ENCODE measurements at regions not wholly inside any gene's neighbourhood (a gene's known extent, or its start where the extent isn't known, plus 50 kb on each side); places are given as distances from the start of the nearest gene placed in this dataset.
"Not testable (repeated sequence)": the region's sequence is repeated elsewhere in the genome, so short reads cannot be mapped to it uniquely, and the experiment has no call there.

GRCh38 chr1:188466539-188466938 is 1637.8 kb downstream of the PLA2G4A start:
- no peak for DNase-seq

- no peak for DNase-seq
These were observed 1647.9 kb downstream of the PLA2G4A start for GRCh38 chr1:188476606-188477005.

GRCh38 chr1:188489336-188490112 is 1660.8 kb downstream of the PLA2G4A start:
- DNase-seq = peak; percentile 12

DNA sequence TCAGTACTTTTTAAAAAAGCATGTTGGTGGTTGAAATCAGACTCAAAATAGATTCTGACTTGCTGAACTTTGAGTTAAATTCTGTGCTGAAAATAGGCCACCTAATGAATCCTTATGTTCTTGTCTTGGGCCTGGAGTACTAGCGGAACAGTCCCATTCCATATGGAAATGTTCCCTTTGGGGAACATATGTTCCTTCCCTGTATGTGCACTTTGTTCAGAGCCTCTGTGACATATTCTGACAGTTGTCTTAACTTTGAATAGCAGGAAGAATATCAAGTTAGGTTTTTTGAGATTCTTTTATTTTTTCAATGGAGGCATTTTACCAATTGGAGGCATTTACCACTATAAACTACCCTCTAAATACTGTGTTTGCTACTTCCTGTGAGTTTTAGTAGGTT is 1667.8 kb downstream of the PLA2G4A start:
- DNase-seq = no peak

- DNase-seq = no peak
These were observed 1668.3 kb downstream of the PLA2G4A start for GRCh38 chr1:188497020-188497419.

GRCh38 chr1:188499690-188500089 is 1670.9 kb downstream of the PLA2G4A start:
- peak; percentile 10 for DNase-seq

DNA sequence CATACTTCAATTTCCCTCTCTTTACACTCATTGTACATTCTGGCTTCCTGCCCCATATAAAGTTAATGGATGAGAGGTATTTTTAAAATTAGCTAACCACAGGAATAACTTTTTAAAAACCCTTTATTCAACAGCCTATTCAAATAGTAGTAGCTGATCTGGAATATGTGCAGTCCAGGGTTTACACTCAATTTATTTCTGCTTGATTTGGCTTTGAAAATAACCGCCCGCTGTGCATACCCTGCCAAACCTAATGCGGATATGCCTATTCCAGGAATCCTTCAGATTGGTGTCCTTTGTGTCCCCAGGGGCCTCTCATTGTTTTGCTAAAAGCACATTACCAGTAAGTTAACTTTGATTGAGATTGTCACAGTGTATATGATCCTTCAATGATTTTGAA is 1686.2 kb downstream of the PLA2G4A start:
- DNase-seq = no peak

GRCh38 chr1:188517139-188517538 is 1688.4 kb downstream of the PLA2G4A start:
- no peak for DNase-seq

GRCh38 chr1:188551176-188551575 is 1722.4 kb downstream of the PLA2G4A start:
- no peak for DNase-seq

DNA sequence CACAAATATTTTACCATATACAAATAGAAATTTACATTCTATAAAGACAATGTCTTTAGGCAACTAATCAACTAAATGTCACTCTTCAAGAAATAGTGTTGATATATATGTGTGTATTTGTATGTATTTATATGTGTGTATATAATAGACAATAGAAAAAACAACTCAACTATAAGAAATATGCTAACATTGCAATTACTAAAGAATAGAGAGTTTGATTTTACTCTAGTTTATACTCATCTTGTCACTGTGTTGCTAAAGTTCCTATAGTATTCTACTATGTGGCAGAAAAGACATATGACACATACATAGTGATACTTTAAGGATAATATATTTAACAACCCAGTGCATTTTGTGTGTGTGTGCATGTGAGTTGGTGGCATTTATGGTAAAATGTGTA is 1728.3 kb downstream of the PLA2G4A start:
- DNase-seq = no peak

DNA sequence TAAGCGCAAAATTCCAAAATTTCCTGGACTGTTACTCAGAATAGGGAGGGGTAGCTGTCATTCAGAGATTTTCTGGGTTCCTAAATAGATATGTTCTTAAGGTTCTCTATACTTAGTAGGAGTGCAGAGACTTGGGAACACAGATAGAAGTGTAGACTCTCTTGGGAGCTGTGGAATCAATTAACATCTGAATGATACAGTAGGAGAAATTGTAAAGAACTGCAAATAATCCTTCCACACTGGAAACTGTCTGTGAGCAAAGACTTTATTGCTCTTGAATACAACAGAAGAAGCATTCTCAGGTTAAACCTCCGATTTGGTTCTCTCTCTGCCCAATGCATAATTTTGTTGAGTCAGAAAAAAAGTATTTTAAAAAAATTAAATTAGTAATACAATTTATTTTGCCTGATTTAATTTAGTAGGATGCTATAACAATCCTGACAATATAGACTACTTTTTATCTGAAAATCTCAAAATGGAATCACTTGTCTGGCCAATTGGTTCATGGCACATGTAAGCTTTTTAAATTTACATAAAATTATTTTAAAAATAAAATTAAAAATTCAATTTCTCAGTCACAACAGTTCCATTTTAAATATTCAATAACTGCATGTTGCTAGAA is 1754.3 kb downstream of the PLA2G4A start:
- no peak for DNase-seq

DNA sequence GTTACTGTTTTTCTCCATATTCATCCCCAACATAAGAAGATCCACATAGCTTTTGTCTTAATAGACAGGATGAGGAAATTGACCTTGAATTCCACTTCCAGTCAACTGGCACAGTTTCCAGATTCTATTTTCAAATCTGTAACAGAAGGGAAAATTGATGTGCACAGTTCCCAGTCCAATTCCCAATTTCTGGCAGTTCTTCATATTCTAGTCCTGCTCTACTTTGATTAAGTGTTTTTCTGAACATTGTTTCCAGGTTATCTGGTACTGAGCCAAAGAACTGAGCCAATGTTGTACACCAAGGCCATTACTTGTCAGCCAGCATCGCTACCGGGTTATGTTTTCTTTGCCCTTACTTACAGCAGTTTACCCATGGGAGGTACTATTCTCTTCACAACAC is 1755.4 kb downstream of the PLA2G4A start:
- DNase-seq = peak; percentile 20

- DNase-seq = no peak
These were observed 1761.9 kb downstream of the PLA2G4A start for GRCh38 chr1:188590641-188591040.

DNA sequence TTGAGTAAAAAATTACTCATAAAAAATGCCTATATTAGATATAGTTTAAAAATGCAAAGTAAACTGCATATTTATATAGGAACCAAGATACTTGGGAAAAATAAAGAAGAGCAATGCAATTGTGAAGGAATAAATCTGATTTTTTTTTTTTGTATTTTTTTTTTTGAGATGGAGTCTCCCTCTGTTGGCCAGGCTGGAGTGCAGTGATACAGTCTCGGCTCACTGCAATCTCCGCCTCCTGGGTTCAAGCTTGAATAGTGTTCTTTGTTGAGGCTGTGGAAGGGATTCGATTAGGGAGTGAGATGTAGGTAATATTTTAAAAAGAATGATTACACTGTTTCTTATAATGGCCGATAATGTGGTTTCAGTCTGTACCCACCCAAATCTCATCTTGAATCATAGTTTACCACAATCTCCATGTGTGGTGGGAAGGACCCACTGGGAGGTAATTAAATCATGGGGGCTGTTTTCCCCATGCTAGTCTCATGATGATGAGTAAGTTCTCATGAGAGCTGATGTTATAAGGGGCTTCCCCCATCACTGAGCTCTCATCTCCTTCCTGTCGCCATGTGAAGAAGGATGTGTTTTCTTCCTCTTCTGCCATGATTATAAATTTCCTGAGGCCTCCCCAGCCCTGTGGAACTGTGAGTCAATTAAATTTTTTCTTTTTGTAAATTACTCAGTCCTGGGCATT is 1765.9 kb downstream of the PLA2G4A start:
- DNase-seq = no peak

- DNase-seq = no peak
These were observed 1770.6 kb downstream of the PLA2G4A start for GRCh38 chr1:188599313-188599712.

- no peak for DNase-seq
These were observed 1782.7 kb downstream of the PLA2G4A start for GRCh38 chr1:188611432-188611831.

- no peak for DNase-seq
These were observed 1786.6 kb downstream of the PLA2G4A start for GRCh38 chr1:188615321-188615720.

DNA sequence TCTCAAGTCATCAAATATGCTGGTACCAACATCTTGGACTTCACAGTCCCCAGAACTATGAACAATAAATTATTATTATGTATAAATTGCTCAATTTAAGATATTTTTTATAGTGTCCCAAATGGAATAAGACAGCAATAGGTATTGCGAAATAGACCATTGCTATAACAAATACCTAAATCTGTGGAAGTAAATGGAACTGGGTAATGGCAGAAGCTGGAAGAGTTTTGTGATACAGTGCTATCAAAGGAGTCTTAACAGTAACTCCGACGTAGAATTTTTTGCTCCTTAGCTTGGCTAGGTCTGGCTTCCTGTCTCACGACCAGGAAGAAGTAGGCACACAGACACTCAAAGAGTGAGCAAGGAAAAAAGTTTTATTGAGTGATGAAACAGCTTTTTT is 1791.5 kb downstream of the PLA2G4A start:
- no peak for DNase-seq

GRCh38 chr1:188641566-188642211 is 1812.9 kb downstream of the PLA2G4A start:
- DNase-seq = no peak

DNA sequence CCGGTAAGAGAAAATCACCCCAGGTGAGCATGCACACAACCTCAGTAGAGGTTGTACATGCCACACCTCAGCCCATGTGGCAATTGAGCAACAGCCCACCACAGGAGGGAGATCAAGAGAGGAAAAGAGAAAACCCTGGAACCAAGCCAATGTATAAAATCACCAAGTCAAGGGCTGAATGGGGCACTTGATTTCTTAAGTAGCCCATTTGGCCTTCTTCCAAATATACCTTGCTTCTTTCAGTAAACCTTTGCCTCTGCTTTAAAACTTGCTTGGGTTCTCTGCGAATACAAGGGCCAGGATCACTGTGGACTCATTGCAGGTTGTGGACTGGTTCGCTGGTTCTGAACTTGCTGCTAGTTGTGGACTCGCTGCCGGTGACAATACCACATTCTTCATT is 1814.0 kb downstream of the PLA2G4A start:
- no peak for DNase-seq

DNA sequence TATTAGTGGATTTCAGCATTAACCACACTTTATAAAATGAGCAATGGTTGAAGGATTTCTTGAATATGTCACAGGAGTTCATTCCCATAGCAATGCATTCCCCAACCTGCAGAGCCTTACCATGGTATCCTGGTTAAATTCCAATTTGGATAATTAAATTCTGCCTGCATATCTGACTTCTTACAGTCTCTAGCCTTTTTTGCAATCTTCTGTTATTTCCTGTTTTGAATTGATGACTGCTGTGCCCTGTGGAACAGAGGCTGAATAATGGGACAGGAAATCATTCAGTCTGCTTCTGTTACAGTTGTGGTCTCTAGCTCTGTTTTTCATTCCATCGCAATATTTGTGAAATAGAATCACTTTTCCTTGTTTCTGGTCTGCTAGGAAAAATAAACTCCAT is 1823.9 kb downstream of the PLA2G4A start:
- peak; percentile 61 for DNase-seq

GRCh38 chr1:188655966-188656365 is 1821.7 kb downstream of the BRINP3 start:
- DNase-seq = not testable (repeated sequence)

GRCh38 chr1:188660572-188660971 is 1817.1 kb downstream of the BRINP3 start:
- DNase-seq = no peak

All from dermis blood vessel endothelial cell (primary cell).